GM18502 (cell line): ENCODE measurements at regions not wholly inside any gene's neighbourhood (a gene's known extent, or its start where the extent isn't known, plus 50 kb on each side); places are given as distances from the start of the nearest gene placed in this dataset.

Experiments used
- ATAC-seq: cut with Tn5 transposase; IDR thresholded peaks from one replicate; pipeline ENCODE4 v1.9.1; 2021; ENCODE audit warnings: mild to moderate bottlenecking; ENCODE audit not compliant: unreplicated experiment, poor library complexity

DNA sequence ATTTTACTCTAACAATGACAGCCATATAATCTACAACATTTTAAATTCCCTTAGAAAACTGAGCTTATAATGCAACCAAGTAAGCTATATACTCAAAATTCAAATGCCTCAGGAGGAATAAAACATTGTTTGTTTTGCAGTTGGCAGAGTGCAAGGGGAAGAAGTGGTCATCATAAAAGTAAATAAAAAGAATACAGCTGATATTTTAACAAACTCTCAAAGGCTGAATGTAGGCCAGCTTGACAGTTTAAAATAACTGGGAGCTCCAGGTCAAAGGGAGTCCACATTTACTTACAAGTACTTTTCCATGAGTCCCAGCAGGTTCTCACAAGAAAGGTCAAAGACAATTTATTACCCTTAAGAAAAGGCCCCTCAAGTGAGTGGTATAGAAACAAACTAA lies 589.8 kb downstream of the BCKDHB start:
- no peak for ATAC-seq

DNA sequence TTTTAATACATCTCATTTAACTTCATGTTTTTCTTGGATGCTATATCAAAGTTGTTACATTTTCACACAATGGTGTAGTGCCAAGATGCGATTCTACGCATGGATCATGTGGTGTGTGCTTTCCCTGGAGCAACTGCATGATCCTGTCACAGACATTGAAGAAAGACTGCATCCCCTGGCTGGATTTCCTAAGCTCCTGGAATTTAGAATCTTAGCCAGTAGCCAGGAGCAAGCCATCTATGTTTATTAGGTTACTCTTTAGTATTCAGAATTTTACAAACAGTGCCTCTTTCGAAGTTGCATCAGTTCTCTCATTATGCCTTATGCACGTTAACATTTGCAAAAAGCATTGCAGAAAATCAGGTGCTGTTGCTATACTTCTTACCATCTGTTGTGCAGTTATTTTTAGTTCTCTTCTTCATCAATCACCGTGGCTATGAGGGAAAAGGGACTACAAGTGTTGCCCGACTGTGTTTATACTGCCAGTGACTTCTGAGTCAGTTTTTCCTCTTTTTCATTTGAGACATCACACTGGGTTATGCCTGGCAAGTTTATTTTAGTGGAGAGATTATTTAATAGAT lies 584.2 kb downstream of the BCKDHB start:
- ATAC-seq: no peak

DNA sequence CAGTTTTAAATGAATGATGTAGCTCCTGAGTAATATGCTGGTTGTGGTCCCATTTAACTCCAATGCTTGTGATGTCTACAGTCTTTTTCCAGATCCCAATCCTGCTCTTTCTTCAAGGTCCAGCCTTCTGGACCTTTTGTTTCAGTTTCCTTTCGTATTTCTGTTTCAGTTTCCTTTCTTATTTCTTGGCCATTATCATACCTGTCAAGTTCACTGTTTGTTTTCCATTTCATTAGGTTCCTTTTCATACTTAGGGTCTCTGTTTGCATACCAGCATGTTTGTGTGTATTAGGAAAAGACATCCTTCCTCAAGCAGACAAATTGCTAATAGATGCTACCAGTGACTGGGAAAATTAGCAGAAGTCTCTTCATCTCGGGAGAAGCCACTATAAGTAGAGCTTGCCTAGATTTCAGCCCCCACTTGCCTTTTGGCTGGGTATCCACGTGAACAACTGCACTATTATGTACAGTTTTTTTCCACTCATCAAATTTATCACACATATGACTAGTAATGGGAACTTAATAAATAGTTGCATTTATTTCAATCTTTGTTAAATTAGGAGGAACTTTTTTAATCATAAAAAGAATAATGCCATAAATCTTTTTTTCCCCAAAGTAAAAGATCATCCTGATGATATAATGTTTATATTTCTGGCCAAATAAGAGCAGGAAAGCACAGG lies 583.4 kb downstream of the BCKDHB start:
- ATAC-seq: no peak

DNA sequence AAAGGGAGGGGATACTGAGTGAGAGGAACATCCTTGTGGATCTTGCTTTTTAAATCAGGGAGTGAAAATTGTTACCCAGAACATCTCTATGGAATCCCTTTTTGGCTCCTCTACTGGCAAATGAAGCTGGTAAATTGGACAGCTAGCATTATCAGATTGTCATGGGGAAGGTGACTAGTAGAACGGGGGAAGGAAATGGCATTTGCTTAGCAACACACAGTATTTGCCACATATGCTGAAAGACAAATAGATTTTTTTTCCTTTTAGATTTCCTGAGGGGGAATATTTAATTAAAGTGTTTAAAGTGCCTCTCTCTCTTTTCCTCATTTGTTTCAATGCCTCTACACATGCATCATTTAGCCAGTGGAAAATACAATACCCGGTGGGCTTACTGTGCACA lies 573.5 kb downstream of the BCKDHB start:
- ATAC-seq: no peak

DNA sequence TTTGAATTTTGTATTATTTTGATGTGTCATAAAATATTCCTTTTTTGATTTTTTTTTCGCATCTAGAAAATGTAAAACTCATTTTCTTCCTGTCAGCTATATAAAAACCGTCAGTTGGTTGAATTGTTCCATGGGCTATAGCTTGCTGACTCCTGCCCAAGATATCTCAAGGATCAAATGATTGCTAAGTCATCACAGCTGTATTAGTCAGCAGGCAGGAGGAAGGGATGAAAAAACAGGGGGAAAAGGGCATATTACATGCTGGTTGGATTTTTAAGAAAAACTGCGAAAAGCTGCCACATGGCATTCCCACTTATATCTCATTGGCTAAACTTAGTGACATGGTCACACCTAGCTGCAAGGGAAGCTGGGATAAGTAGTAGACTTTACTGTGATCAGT lies 569.9 kb downstream of the BCKDHB start:
- ATAC-seq: no peak

DNA sequence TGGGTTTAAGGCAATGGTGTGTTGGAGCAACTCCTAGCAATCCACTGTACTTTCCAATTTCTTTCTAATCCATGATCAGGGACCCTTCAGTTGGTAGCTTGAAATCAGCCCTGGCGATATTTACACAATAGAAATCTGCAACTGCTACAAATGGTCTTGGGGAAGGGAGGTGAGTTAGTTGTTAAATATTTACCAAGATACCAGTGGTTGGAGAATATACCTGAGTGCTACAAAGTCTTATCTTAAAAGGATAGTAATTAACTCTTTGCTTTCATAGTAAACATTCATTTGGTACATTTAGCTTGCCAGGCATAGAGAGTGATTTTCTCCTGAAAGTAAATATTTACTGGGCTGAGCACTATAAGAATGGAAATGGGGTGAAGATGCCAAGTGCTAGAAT lies 568.2 kb downstream of the BCKDHB start:
- ATAC-seq: no peak

DNA sequence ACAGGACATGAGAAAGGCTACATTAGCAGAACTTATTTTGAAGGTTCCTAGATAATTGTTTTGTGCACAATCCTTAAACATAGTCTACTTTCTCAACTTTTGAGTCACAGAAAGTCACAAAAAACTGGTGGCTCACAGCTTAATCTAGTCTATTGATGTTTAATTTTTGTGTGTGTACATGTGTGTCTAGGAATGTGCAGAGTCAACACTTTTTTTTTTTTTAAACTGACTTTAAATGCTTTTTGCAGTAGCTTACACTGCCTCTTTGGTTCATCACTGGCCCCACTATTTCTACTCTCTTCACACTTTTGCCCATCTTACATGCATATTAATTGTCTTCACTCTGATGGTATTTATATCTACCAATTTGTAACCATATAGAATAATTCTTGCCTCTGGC lies 566.9 kb downstream of the BCKDHB start:
- ATAC-seq: no peak

DNA sequence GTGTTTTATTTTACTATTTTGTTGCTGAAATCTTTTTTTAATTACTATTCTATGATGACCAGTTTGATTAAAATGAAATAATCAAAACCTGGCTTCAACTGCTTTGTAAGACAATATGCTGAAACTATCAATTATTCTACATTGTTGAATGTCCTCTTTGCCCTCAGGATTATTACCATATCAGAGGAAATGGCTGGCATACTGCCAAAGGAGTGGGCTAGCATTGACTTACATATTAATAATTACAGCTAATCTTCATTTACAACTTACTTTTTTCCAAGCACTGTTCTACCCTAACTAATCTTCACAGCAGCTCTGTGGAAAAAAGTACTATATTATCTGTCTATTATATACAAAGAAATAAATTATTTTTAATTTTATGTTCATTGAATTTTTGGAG lies 560.5 kb downstream of the BCKDHB start:
- ATAC-seq: no peak

DNA sequence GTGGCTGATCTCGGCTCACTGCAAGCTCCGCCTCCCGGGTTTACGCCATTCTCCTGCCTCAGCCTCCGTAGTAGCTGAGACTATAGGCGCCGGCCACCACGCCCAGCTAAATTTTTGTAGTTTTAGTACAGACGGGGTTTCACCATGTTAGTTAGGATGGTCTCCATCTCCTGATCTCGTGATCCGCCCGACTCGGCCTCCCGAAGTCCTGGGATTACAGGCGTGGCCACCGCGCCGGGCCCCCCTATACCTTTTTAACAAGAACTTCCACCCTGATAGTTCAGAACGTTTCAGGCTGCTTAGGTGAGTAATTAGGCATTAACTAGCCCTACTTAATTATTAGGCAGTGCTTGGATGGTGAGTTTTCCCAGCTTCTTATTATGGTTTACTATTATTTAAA lies 552.5 kb downstream of the BCKDHB start:
- no peak for ATAC-seq

DNA sequence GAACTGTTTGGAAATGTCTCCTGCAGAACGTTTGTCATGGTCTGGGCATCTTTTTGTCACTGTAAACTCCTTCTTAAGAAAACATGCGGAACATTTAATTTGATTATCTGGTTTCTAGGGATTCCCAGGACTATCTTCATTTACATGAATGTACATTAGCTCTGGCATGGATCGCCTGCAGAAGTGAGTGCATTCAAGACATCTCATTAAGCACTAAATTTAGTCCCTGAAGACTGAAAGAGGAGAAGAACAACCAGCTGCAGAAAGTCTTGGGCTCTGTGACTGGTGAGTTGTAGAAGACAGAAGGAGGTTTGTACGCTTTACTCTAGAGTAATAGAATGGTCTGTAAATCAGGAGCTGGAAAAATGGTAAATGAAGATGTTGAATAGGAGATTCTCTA lies 540.7 kb downstream of the BCKDHB start:
- no peak for ATAC-seq

DNA sequence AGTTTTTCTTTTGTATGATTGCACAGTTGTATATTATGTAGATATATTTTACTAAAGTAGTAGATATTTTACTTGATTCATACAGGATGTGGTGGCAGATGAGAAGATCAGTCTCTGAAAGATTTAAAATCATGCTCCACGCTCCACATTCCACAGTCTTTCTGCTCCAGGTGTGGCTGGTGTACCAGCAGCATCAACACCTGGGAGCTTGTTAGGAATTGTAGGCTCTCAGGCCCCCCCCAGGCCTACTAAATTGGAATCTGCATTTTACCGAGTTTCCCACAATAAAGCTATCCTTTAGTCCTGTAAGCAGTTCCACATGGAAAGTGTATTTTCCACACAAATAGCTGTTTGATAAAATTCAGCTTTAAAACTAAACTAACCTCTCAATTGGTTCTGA lies 537.4 kb downstream of the BCKDHB start:
- no peak for ATAC-seq

DNA sequence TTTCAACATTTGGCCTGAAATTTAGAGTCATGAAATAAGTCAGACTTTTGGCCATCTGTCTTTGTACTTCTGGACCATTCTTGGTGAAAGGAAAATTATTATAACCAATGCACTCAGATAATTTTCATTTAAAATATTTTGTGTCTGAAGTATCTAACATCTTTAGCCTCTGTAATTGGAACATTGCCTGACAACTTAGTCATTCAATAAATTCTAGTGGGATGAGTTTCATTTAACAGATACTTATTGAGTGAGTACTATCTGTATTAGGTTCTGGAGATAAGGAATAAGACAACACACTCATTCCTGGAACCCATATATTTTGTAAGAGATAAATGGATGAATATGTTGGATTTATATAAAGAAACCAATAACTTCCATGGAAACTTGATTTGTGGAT lies 536.0 kb downstream of the BCKDHB start:
- no peak for ATAC-seq

DNA sequence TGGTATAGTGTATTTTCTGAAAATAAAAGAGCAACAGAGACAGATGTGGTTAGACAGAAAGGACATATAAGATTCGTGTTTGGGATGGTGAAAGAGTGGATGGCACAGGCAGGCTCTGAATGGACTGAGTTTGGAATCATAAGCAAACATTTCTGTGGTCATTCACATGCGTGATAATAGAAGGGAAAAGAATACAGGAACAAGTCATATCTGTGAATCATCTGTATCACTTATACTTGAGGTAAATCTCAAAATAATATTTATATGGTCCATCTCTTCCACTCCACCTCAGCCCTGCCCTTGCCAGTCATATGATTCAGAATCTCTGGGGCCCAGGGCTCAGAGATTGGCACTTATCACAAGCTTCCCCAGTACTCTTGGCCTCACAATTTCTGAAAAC lies 535.1 kb downstream of the BCKDHB start:
- ATAC-seq: no peak

DNA sequence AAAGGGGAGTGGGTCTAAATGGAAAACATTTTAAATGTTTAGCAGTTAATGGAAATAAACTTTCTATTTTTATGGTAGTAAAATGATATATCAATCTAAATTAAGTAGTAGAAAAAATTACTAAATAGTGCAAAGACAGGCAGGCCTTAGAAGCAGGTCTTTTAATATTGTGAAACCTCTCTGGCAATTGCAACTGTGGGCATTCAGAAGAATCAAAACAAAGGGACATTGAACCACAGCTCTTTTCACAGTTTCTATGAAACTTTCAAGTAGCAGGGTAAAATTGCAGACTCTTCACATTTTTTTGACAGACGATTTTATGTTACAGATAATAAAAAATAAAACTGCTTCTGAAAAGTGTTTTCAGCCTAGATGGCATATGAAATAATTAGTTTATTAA lies 533.7 kb downstream of the BCKDHB start:
- ATAC-seq: no peak

DNA sequence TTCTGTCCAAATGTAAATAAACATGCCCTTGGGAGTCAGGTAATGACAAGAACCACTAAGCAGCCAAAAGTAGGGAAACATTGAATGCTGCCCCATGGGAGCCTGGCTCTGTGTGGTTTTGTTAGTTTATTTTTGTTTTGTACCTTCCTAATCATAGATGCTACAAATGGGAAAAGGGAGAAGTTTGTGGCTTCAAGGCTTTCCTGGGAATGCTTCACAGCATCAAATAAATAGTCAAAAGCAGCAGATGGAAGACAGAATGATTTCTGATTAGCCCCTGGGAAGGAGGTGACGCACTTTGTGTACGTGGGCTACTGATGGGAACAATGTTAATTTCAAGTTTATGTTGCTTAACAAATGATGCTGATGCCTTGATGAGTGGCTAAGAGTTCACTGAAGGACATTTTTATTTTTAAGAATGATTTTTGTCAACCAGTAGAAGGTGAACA lies 532.7 kb downstream of the BCKDHB start:
- ATAC-seq: no peak

DNA sequence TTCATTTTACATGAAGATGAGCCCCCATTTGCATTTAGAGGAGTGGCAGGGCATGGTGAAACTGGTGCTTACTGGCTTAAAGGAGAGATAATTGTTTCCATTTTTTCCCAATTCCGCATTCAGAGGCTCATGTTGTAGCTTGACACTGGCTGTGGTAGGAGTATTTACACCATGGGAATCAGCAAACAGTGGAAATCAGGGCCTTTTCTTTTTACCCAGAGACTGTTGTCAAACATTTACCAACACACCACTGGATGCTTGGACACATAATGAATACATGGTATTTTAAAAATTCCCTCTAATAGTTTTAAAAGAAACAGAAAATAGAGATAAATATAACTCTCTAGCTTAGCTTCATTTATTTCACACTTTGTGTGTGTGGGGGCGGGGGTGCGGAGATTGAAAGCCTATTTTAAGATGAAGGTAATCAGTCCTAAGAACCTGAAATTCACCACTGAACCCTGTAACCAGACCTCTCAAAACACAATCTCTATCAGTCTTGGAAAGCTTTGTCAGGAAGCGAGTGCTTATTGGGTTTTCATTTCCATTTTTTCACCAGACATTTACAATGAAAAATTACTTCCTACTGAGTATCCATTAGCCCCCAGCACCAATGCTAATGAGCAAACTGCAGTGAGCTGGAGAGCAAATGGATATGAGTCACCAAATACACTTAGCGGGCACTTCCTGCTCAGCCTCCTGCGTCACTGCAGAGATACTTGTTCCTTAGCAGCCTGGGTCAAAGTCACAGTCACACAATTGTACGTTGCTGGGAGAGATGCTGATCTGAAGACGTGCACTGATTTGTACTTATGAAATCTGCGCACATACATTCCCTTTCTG lies 532.0 kb downstream of the BCKDHB start:
- ATAC-seq: no peak

DNA sequence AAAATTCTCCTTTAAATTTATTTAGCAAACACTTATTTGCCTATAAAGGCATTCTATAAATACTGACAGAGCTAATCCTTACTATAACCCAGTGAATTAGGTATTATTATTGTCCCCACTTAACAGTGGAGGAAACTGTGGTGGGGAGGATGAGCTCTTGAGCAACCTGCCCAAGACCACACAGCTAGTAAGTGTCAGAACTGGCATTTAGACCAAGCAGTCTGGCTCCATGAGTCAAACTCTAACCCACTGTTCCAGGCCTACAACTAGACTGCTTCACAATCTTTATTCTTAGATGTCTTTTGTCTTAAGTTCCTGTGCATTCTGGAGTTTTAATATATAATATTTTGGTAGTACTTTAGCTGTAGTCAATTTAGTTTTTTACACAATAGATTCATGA lies 530.8 kb downstream of the BCKDHB start:
- no peak for ATAC-seq

DNA sequence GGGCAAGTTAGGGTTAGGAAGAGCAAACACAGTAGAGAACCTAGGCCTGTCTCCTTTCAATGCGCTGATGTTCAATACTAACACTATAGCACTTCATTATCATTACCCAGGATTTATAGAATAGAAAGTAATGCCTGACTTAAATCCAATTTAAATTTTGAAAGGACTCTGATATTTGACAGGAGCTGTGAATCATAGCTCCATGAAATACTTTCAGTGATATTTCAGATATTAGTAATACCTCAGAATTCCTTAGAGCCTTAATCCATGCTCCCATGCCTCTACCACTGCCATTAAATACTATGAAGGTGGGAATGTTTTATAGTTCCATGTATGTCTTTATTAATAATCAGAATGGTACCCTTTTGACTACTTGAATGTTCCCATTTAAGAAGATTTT lies 530.2 kb downstream of the BCKDHB start:
- ATAC-seq: no peak

DNA sequence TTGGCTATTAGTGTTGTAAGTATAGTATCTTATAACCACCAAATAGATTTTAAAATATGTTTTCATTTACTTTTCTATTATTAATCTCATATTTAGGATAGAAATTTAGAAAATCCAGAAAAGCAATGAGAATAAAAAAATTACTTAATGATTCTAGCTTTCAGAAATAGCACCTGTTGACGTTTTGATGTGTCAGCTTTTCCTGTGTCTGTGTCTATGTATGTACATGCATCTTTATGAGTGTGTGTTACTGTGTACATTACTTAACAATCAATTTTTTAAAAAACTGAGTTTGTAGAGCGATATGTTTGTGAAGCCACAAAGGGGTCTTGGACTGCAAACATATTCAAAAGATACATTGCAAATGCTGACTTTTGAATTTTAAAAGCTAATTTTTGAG lies 526.9 kb downstream of the BCKDHB start:
- no peak for ATAC-seq

DNA sequence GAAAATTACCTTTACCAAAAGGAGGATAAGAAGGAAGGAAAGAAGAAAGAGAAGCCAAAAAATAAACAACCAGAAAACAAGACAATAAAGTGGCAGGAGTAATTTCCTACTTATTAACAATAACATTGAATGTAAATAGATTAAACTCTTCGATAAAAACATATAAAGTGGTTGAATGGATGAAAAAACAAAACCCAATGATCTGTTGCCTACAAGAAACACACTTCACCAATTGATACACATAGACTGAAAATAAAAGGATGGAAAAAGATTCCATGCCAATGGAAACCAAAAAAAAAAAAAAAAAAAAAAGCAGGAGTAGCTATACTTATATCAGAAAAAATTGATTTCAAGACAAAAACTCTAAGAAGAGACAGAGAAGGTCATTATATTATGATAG lies 518.9 kb downstream of the BCKDHB start:
- no peak for ATAC-seq

DNA sequence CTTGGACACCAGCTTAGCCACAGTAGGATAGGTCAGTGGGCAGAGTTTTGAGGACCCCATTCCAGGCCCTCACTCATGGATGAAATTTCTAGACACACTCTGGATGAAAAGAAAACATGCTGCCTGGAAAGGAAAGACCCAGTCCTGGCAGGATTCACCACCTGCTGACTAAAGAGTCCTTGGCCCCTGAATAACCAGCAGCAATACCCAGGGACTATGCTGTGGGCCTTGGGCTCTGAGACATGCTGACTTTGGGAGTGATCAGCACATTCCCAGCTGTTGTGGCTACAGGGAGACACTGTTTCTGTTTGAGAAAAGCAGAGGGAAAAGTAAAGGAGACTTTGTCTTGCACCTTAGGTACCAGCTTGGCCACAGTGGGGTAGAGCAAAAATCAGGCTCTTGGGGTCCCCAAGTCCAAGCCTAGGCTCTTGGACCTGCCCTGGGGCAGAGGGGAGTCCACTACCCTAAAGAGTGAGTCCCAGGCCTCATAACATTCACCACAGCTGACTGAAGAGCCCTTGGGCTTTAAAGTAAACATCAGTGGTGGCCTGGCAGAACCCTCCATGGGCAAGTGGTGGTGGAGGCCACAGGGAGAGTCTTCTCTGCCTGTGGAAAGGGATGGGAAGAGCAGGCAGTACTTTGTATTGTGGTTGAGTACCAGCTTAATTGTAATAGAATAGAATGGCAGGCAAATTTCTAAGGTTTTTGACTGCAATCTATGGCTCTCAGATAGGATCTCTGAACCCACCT lies 516.8 kb downstream of the BCKDHB start:
- no peak for ATAC-seq
